A673 (cell line): ENCODE measurements at regions not wholly inside any gene's neighbourhood (a gene's known extent, or its start where the extent isn't known, plus 50 kb on each side); places are given as distances from the start of the nearest gene placed in this dataset.

ENCODE experiments used
- BruUV-seq: library from RNA; stranded (reverse); fragments of 400-500 nt; replicated peaks from 2 replicates; lab custom pipeline; 2021; lab: Mats Ljungman, UMichigan
- CTCF ChIA-PET: fragments of 300-600 bp; sonication (Branson Sonifier 250); formaldehyde crosslinking; loops from one replicate; lab custom pipeline; 2022; ENCODE audit warnings: antibody characterized with exemption; lab: Charles Lee
- POLR2A ChIA-PET: fragments of 300-600 bp; sonication (Branson Sonifier 250); formaldehyde crosslinking; loops from one replicate; lab custom pipeline; 2022; ENCODE audit warnings: antibody characterized with exemption; ENCODE audit not compliant: low non-redundant PET; lab: Charles Lee
- DNase-seq: peaks from one replicate; pipeline ENCODE4 v3.0.0-alpha.2; 2015; ENCODE audit warnings: low spot score
- H3K27ac ChIP-seq: fragments of 200-600 bp; sonication (generic); 2 replicates; pipeline ENCODE4 v1.5.1; 2016; ENCODE audit warnings: mixed run types, low read depth, mild to moderate bottlenecking, mixed read lengths, antibody characterized with exemption, low read length; ENCODE audit not compliant: poor library complexity, severe bottlenecking
- H3K27me3 ChIP-seq: fragments of 200-600 bp; sonication (generic); replicated peaks from 2 replicates; pipeline ENCODE4 v1.6.1; 2017; ENCODE audit warnings: mixed run types, low read depth, mild to moderate bottlenecking, mixed read lengths, antibody characterized with exemption, low read length; ENCODE audit not compliant: insufficient read depth, poor library complexity
- H3K36me3 ChIP-seq: fragments of 200-600 bp; sonication (generic); 2 replicates; pipeline ENCODE4 v1.6.1; 2016; ENCODE audit warnings: mixed run types, mild to moderate bottlenecking, mixed read lengths, antibody characterized with exemption, low read length; ENCODE audit not compliant: insufficient read depth, poor library complexity, severe bottlenecking
- H3K4me1 ChIP-seq: fragments of 200-600 bp; sonication (generic); 2 replicates; pipeline ENCODE4 v1.6.1; 2017; ENCODE audit warnings: mixed run types, mild to moderate bottlenecking, mixed read lengths, antibody characterized with exemption, low read length; ENCODE audit not compliant: insufficient read depth, poor library complexity, severe bottlenecking
- H3K4me3 ChIP-seq: fragments of 200-600 bp; sonication (generic); 2 replicates; pipeline ENCODE4 v1.5.1; 2016; ENCODE audit warnings: low read depth, mixed run types, mild to moderate bottlenecking, mixed read lengths, low read length; ENCODE audit not compliant: poor library complexity, severe bottlenecking
- H3K9me3 ChIP-seq: fragments of 200-600 bp; sonication (generic); 2 replicates; pipeline ENCODE4 v1.6.1; 2016; ENCODE audit warnings: mixed run types, low read depth, mild to moderate bottlenecking, mixed read lengths, antibody characterized with exemption, low read length; ENCODE audit not compliant: poor library complexity, severe bottlenecking
- EZH2 ChIP-seq: fragments of 200-600 bp; sonication (generic); IDR thresholded peaks from 2 replicates; pipeline ENCODE4 v1.6.1; 2017; ENCODE audit warnings: borderline replicate concordance, low read depth, mild to moderate bottlenecking, mixed read lengths, antibody characterized with exemption, low read length; ENCODE audit not compliant: poor library complexity, severe bottlenecking
- intact Hi-C: fragments of 100-400 bp; cut with micrococcal nuclease; formaldehyde crosslinking; loops from one replicate; pipeline ENCODE4 v1.10.0; 2022; ENCODE audit not compliant: unreplicated experiment
- TF ChIP-seq, protein P1 (sequence below): fragments of 300-800, 200-600 bp; sonication (generic); conservative IDR thresholded peaks from 2 replicates; pipeline ENCODE4 v1.5.1; 2017; ENCODE audit warnings: low read depth, mild to moderate bottlenecking, antibody characterized with exemption, low read length, moderate library complexity, mixed read lengths

DNA sequence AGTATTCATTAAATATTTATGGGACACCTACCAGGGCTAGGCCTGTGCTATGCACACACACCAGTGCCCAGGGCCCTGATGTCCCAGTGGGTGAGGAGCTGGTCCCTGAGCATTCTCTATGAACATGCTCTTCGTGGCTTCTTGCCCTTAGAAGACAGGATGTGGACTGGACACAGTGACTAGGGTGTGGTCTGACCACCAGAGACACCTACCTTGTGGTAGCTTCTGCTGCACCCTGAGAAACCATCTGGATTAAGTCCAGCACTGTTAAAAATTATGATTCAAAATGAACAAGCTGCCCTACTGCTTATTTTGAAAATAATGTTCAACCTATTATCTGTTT, 112.9 kb upstream of the RPS6KA2 start:
- H3K27ac ChIP-seq: no peak overlapping the region
- no peaks in the 10 kb centered on the region for H3K36me3 ChIP-seq
- no peaks in the 10 kb centered on the region for H3K9me3 ChIP-seq
- TF ChIP-seq EZH2: no peak
- TF ChIP-seq, protein P1, sequence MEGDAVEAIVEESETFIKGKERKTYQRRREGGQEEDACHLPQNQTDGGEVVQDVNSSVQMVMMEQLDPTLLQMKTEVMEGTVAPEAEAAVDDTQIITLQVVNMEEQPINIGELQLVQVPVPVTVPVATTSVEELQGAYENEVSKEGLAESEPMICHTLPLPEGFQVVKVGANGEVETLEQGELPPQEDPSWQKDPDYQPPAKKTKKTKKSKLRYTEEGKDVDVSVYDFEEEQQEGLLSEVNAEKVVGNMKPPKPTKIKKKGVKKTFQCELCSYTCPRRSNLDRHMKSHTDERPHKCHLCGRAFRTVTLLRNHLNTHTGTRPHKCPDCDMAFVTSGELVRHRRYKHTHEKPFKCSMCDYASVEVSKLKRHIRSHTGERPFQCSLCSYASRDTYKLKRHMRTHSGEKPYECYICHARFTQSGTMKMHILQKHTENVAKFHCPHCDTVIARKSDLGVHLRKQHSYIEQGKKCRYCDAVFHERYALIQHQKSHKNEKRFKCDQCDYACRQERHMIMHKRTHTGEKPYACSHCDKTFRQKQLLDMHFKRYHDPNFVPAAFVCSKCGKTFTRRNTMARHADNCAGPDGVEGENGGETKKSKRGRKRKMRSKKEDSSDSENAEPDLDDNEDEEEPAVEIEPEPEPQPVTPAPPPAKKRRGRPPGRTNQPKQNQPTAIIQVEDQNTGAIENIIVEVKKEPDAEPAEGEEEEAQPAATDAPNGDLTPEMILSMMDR: no peak
- intact Hi-C loops: loop anchor here (5.0 kb wide), 2 partner anchors 113 to 153 kb away; partner anchors contain the start of genes RAMACL and RPS6KA2
- no peak for DNase-seq
- ChIA-PET CTCF (no interaction called here), POLR2A (no interaction called here)
- peaks cover 11% of the 10 kb centered on the region for H3K4me1 ChIP-seq
- no TSS peak for BruUV-seq
- H3K4me3 ChIP-seq: no peak overlapping the region
- no peaks in the 10 kb centered on the region for H3K27me3 ChIP-seq

DNA sequence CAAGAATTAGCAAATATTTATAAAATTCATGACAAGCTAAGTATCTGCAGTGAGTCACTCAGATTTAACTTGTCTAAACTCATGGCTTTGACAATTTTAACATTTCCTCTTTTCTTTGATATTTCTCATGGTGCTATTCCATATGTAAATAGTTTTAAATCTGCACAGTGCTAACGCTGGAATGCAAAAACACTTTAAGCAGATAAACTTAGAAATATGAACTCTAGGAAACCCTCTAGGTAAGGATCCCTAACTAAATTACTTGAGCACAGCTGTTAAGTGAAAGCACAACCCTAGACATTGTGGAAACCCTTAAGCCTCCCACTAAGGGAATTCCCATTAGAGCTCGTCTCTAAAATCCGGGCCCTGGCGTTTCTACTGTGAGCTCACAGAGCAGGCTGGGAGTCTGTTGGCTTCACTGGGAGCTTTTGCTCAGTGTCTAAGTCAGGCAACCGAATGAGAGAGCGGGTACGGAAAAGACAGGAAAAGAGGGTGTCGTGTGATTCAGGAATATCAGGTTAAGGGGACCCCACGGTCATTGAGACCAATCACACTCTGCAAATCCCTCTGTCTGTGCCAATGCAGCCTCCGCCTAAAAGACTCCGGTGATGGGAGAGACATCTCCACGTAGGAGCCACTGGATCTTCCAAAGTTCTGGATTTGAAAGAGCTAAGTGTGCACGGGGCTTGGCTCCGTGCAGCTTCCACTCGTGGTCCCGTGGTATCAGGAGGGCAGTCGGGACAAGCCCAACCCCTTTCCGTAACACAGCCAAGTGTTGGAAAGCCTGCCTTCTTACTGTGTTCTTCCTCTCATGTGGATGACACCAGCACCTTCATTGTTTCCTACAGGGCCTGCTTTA, 112.3 kb upstream of the RPS6KA2 start:
- Histone ChIP-seq H3K27ac (no peak overlapping the region), H3K36me3 (no peaks in the 10 kb centered on the region), H3K4me3 (no peak overlapping the region), H3K27me3 (no peaks in the 10 kb centered on the region), H3K9me3 (no peaks in the 10 kb centered on the region), H3K4me1 (peaks cover 11% of the 10 kb centered on the region)
- no TSS peak for BruUV-seq
- ChIA-PET CTCF (no interaction called here), POLR2A (no interaction called here)
- no peak for TF ChIP-seq EZH2
- TF ChIP-seq, protein P1: no peak
- intact Hi-C loops: loop anchor here (5.0 kb wide), 2 partner anchors 112 to 152 kb away; partner anchors contain the start of genes RAMACL and RPS6KA2
- DNase-seq: peak; percentile 31

DNA sequence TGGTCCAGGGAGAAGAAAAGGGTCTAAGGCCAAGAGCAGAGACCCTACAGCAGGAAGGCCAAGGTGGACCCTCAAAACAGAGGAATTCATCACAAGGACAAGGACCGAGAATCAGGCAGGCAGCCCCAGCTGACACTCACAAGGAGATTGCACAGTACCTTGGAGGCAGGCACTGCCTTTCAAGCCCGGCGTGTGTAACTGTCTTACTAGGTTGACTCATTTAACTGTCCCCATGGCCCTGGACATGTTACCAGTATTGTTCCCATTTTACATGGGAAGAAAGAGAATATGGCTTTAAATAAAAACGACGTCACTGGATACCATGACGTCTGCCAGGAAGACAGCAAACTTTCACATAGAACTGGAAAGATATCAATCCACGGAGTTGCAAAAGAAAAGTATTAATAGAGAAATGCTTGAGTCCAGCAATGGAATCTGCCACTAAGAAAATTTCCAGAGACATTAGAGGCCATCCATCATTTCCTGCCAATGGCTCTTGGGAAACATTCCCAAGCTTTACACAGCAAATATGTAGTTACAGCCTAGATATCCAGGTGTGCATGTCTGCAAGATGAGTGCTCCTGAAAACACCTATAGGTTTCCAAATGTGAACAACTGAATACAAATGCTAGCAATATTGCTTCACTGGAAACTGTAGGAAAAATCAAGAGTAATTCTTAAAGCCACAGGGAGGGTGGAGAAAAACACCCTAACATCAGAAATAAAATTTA, 111.5 kb upstream of the RPS6KA2 start:
- intact Hi-C loops: loop anchor here (5.0 kb wide), 2 partner anchors 111 to 151 kb away; partner anchors contain the start of genes RAMACL and RPS6KA2
- no TSS peak for BruUV-seq
- Histone ChIP-seq H3K9me3 (no peaks in the 10 kb centered on the region), H3K27ac (no peak overlapping the region), H3K4me3 (no peak overlapping the region), H3K4me1 (peaks cover 11% of the 10 kb centered on the region), H3K36me3 (no peaks in the 10 kb centered on the region), H3K27me3 (no peaks in the 10 kb centered on the region)
- ChIA-PET POLR2A (no interaction called here), CTCF (no interaction called here)
- no peak for DNase-seq
- TF ChIP-seq EZH2: no peak
- TF ChIP-seq, protein P1: no peak
